OCI-LY7 (cell line): ENCODE measurements at regions not wholly inside any gene's neighbourhood (a gene's known extent, or its start where the extent isn't known, plus 50 kb on each side); places are given as distances from the start of the nearest gene placed in this dataset.

Experiments used
- BruUV-seq: library from RNA; stranded (reverse); fragments of 400-500 nt; replicated peaks from 2 replicates; lab custom pipeline; 2021; lab: Mats Ljungman, UMichigan
- CTCF ChIA-PET: fragments of 300-600 bp; sonication (Branson Sonifier 250); formaldehyde crosslinking; loops from one replicate; lab custom pipeline; 2022; ENCODE audit warnings: antibody characterized with exemption; ENCODE audit not compliant: unreplicated experiment; lab: Charles Lee
- POLR2A ChIA-PET: fragments of 300-600 bp; sonication (Branson Sonifier 250); formaldehyde crosslinking; loops from one replicate; lab custom pipeline; 2022; ENCODE audit warnings: antibody characterized with exemption; lab: Charles Lee
- DNase-seq: peaks from one replicate; pipeline ENCODE4 v3.0.0-alpha.2; 2015; ENCODE audit warnings: low spot score
- H2AFZ ChIP-seq: fragments of 200-600 bp; sonication (generic), shearing (Covaris generic); 2 replicates; pipeline ENCODE4 v1.6.1; 2014; ENCODE audit warnings: mild to moderate bottlenecking, antibody characterized with exemption, low read length, moderate library complexity
- H3K27ac ChIP-seq: fragments of 200-600 bp; sonication (generic); 2 replicates; pipeline ENCODE4 v1.5.1; 2014; ENCODE audit warnings: mixed run types, low read depth, mild to moderate bottlenecking, moderate library complexity, low read length, inconsistent platforms; ENCODE audit not compliant: poor library complexity, severe bottlenecking
- H3K36me3 ChIP-seq: fragments of 200-600 bp; sonication (generic); 2 replicates; pipeline ENCODE4 v1.6.1; 2014; ENCODE audit warnings: mild to moderate bottlenecking, antibody characterized with exemption, low read length, moderate library complexity, mixed read lengths; ENCODE audit not compliant: insufficient read depth
- H3K4me1 ChIP-seq: fragments of 200-600 bp; sonication (generic); 2 replicates; pipeline ENCODE4 v1.5.1; 2014; ENCODE audit warnings: mild to moderate bottlenecking, low read length; ENCODE audit not compliant: insufficient read depth, poor library complexity, severe bottlenecking
- H3K4me2 ChIP-seq: fragments of 200-600 bp; sonication (generic); 2 replicates; pipeline ENCODE4 v1.6.1; 2014; ENCODE audit warnings: mild to moderate bottlenecking, low read length
- H3K4me3 ChIP-seq: fragments of 200-600 bp; sonication (generic); 2 replicates; pipeline ENCODE4 v1.5.1; 2014; ENCODE audit warnings: mild to moderate bottlenecking, low read depth, low read length; ENCODE audit not compliant: poor library complexity, severe bottlenecking
- H3K79me2 ChIP-seq: fragments of 200-600 bp; sonication (generic); 2 replicates; pipeline ENCODE4 v1.6.1; 2016; ENCODE audit warnings: low read depth, mild to moderate bottlenecking, low read length, moderate library complexity, mixed read lengths; ENCODE audit not compliant: insufficient read depth
- H3K9me2 ChIP-seq: fragments of 200-600 bp; sonication (generic); 2 replicates; pipeline ENCODE4 v1.6.1; 2016; ENCODE audit warnings: mild to moderate bottlenecking, low read length, mixed read lengths; ENCODE audit not compliant: insufficient read depth
- H3K9me3 ChIP-seq: fragments of 200-600 bp; sonication (generic); 2 replicates; pipeline ENCODE4 v1.6.1; 2014; ENCODE audit warnings: mild to moderate bottlenecking, mixed run types, low read length, mixed read lengths
- H4K20me1 ChIP-seq: fragments of 200-600 bp; sonication (generic); 2 replicates; pipeline ENCODE4 v1.6.1; 2014; ENCODE audit warnings: mild to moderate bottlenecking, antibody characterized with exemption, low read length, moderate library complexity, mixed read lengths; ENCODE audit not compliant: insufficient read depth
- EZH2phosphoT487 ChIP-seq: fragments of 200-600 bp; sonication (generic); IDR thresholded peaks from 2 replicates; pipeline ENCODE4 v1.6.1; 2018; ENCODE audit warnings: low read depth, borderline replicate concordance, mild to moderate bottlenecking, mixed run types, antibody characterized with exemption, low read length, moderate library complexity, mixed read lengths
- intact Hi-C: fragments of 100-400 bp; cut with micrococcal nuclease; formaldehyde crosslinking; loops from one replicate; pipeline ENCODE4 v1.10.0; 2022; ENCODE audit not compliant: unreplicated experiment
- TF ChIP-seq, protein P1 (sequence below): fragments of 200-600 bp; sonication (generic); conservative IDR thresholded peaks from 2 replicates; pipeline ENCODE4 v1.5.1; 2014; ENCODE audit warnings: mild to moderate bottlenecking, antibody characterized with exemption, low read length, moderate library complexity, mixed read lengths

DNA sequence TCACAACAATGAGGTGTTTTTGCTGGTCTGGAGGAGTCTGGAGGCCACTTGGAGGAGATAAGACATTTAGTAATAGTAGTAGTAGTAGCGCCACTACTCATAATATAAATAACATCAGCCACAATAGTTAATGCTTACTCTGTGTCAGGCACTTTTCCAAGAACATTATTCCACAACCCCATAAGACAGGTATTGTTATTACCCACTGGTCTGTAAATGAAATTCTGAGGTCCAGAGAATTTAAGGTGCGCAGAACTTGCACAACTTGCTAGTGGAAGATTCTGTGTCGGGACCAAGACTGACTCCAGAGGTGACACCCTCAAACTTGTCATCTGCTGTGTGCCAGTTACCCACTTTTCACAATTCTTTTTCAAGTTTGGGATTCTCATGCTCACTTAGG is 106.5 kb downstream of the MRM1 start:
- Histone ChIP-seq H3K4me3 (no peak overlapping the region), H3K9me3 (no peaks in the 10 kb centered on the region), H3K4me2 (no peak overlapping the region), H4K20me1 (no peaks in the 10 kb centered on the region), H3K79me2 (no peaks in the 10 kb centered on the region), H3K27ac (no peak overlapping the region), H2AFZ (no peak overlapping the region), H3K9me2 (no peaks in the 10 kb centered on the region), H3K4me1 (no peaks in the 10 kb centered on the region), H3K36me3 (no peaks in the 10 kb centered on the region)
- TF ChIP-seq, protein P1, sequence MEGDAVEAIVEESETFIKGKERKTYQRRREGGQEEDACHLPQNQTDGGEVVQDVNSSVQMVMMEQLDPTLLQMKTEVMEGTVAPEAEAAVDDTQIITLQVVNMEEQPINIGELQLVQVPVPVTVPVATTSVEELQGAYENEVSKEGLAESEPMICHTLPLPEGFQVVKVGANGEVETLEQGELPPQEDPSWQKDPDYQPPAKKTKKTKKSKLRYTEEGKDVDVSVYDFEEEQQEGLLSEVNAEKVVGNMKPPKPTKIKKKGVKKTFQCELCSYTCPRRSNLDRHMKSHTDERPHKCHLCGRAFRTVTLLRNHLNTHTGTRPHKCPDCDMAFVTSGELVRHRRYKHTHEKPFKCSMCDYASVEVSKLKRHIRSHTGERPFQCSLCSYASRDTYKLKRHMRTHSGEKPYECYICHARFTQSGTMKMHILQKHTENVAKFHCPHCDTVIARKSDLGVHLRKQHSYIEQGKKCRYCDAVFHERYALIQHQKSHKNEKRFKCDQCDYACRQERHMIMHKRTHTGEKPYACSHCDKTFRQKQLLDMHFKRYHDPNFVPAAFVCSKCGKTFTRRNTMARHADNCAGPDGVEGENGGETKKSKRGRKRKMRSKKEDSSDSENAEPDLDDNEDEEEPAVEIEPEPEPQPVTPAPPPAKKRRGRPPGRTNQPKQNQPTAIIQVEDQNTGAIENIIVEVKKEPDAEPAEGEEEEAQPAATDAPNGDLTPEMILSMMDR = no peak
- TF ChIP-seq EZH2phosphoT487 = no peak
- ChIA-PET CTCF (no interaction called here), POLR2A (no interaction called here)
- intact Hi-C loops = loop anchor here (5.0 kb wide), 2 partner anchors 81 to 339 kb away; no protein-coding TSS in a partner anchor
- DNase-seq = no peak
- no TSS peak for BruUV-seq

DNA sequence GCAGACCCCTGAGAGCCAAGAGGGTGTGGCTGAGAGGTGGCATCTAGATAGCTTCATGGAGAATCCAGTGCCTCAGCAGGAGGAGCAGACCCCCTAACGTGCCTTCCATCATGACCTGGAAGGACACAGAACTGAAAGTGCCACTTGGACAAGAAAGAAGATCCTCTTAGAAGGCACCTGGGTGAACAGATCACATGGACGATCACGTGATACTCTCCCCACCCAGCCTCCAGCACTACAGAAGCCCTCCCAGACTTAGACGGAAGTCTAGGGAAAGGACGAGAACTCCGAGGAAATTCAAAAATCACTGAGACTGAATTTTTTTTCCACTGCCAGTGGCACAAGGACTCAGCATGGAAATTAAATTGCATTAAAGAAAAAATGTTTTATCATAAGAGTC is 113.4 kb downstream of the MRM1 start:
- Histone ChIP-seq H3K9me3 (no peaks in the 10 kb centered on the region), H3K4me3 (no peak overlapping the region), H3K4me2 (no peak overlapping the region), H3K79me2 (no peaks in the 10 kb centered on the region), H2AFZ (no peak overlapping the region), H3K36me3 (no peaks in the 10 kb centered on the region), H3K4me1 (no peaks in the 10 kb centered on the region), H3K27ac (no peak overlapping the region), H3K9me2 (no peaks in the 10 kb centered on the region), H4K20me1 (no peaks in the 10 kb centered on the region)
- DNase-seq = no peak
- intact Hi-C loops = no loop called here
- no TSS peak for BruUV-seq
- CTCF ChIA-PET = no interaction called here
- POLR2A ChIA-PET = no interaction called here
- TF ChIP-seq, protein P1 = no peak
- TF ChIP-seq EZH2phosphoT487 = no peak

DNA sequence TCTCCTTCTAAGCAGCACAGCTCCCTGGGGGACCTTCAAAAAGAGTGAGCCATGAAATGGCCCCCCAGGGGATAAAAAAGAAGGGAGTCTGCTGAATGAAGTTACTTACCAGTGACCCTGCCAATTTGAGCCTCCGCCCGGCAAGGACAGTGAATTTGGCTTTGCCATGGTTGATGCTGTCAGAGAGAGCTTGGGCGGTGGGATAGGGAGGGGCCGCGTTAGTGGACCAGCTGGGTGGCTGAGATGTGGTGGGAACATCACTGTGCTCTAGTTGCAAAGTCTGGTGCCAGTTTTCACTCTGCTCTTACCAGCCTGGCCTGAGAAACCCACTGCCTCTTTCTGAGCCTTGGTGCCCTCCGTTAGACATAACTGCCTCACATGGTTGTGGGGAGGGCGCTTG is 114.6 kb downstream of the MRM1 start:
- no peaks in the 10 kb centered on the region for H3K9me2 ChIP-seq
- H3K27ac ChIP-seq = no peak overlapping the region
- ChIA-PET CTCF (no interaction called here), POLR2A (no interaction called here)
- no peaks in the 10 kb centered on the region for H3K9me3 ChIP-seq
- H3K4me2 ChIP-seq = no peak overlapping the region
- H4K20me1 ChIP-seq = no peaks in the 10 kb centered on the region
- BruUV-seq = no TSS peak
- H3K36me3 ChIP-seq = no peaks in the 10 kb centered on the region
- no peak overlapping the region for H3K4me3 ChIP-seq
- DNase-seq = no peak
- TF ChIP-seq, protein P1 = no peak
- no peak for TF ChIP-seq EZH2phosphoT487
- no peaks in the 10 kb centered on the region for H3K4me1 ChIP-seq
- intact Hi-C loops = no loop called here
- H3K79me2 ChIP-seq = no peaks in the 10 kb centered on the region
- no peak overlapping the region for H2AFZ ChIP-seq
